ENCODE measurements at regions not wholly inside any gene's neighbourhood (a gene's known extent, or its start where the extent isn't known, plus 50 kb on each side); places are given as distances from the start of the nearest gene placed in this dataset.
"Not testable (repeated sequence)": the region's sequence is repeated elsewhere in the genome, so short reads cannot be mapped to it uniquely, and the experiment has no call there.

GRCh38 chr1:224791362-224791941 is 138.0 kb upstream of the DNAH14 start:
- no peak for DNase-seq (ENCODE audit: low spot score)

GRCh38 chr1:224795591-224795990 is 133.9 kb upstream of the DNAH14 start:
- DNase-seq (ENCODE audit: low spot score), result no peak

GRCh38 chr1:224799083-224799482 is 130.4 kb upstream of the DNAH14 start:
- no peak for DNase-seq (ENCODE audit: low spot score)

DNA sequence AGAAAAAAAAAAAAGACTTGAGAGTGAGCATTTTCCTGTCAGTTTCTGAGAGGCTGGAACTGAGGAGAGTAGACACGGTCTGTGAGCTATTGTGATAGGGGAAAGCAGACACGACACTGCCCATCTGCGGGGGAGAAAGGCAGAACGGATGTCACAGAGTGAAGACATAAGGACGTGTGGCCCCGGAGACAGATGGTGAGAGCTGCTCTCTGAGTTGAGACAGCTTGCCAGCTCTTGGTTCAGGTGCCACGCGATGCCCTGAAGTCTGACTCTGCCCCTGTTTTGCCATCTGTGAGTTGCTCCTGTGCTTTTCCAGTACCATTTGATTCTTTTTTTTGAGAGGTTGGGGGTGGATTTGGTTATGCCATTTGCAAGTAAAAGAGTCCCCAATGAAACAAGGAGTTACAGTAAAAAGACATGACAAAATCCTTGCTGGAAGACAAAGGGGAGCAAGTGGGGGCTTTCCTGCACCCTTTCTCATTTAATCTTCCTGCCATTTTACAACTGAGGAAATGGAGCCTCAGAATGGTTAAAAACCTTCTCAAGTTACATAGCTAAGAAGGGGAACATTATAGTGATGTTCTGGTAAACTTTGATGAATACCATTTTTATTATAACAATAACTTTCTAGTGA is 128.9 kb upstream of the DNAH14 start:
- no peak for DNase-seq (ENCODE audit: low spot score)

DNA sequence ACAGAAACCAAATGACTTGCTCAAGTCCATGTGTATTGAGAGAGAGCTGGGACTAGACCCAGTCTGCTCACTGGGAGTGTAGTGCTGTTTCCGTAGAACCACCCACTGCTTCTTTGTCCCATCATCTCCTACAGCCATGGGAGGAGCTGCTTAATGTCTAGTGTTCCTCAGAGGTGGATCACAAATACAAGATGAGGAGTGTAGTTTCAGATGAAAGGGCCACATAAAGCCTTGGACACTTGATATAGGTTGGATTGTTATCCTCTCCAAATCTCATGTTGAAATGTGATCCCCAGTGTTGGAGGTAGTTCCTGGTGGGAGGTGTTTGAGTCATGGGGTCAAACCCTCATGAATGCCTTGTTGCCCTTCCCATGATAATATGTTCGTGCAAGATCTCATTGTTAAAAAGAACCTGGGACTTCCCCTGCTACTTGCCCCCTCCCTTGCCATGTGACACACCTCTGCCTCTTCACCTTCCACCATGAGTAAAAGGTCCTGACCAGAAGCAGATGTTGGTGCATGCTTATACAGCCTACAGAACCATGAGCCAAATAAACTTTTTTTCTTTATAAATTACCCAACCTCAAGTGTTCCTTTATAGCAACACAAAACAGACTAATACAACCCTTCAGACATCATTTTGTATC is 127.5 kb upstream of the DNAH14 start:
- no peak for DNase-seq (ENCODE audit: low spot score)

DNA sequence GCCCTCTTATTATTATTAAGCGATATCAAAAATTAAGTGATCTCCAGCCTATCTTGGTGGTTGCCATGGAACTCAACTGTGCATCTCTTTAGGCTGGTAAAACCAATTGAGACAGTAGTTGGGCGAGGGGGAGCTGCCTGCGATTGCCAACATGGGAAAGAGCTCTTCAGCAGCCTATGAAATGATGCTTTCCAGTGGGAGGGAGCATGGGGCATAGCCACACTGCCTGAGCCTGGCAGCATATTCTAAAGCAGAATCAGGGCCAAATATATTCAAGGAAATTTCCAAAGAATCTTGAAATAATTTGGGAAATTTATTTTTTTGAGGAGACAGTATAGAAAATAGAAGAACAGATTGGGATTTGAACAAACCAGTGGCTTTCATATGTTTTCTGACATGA is 126.9 kb upstream of the DNAH14 start:
- no peak for DNase-seq (ENCODE audit: low spot score)

DNA sequence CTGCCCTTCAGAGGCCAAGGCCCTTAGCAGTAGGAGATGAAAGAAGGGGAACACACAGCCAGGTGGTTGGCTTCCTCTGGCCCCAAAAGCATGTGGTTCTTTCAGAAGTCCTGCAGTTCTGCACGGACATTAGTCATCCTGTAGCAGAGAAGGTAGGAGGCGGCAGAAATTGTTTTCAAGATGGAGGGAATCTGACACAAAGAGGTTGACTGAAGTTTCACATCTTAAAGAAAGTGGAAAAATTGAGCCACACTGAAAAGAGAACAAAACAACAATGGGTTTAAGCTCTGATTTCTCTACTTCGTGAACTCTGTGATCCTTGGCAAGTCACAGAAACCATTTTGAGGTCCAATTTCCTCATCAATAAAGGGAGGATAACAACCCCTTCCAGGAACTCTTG is 125.3 kb upstream of the DNAH14 start:
- no peak for DNase-seq (ENCODE audit: low spot score)

DNA sequence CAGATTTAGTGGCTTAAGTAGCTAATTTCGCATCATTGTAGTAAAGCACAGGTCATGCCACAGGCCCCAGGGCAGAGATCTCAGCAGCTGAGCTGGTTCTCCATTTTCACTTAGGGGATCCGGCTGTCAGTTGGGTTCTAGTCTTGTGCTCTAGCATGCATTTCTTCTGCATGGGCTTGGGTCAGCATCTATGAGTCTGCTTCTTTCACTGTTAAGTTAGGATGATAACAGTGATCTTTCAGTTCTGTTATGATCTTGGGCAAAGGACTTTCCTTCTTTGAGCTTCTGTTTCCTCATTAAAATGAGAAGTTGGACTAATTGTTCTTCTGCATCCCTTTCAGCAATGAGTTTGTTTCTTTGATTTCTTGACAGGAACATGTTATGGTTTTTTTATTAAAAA is 123.6 kb upstream of the DNAH14 start:
- no peak for DNase-seq (ENCODE audit: low spot score)

DNA sequence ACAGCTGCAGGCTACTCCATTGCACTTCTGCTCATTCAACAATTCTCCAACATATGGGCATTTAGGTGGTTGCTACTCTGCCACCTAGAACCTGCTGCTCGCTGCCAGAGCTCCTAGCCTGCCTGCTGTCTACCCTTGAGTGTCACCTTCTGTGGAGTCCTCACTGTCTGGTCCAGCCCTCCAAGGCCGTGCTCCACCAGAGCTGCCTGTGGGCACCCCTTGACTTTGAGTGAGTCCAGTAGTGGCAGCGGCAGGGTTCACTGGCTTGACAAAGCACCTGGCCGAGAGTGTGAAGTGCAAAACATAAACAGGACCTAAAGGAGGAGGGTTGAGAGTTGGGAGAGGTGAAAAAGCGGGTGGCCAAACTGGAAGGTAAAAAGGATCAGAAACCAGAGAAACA is 120.3 kb upstream of the DNAH14 start:
- no peak for DNase-seq (ENCODE audit: low spot score)

DNA sequence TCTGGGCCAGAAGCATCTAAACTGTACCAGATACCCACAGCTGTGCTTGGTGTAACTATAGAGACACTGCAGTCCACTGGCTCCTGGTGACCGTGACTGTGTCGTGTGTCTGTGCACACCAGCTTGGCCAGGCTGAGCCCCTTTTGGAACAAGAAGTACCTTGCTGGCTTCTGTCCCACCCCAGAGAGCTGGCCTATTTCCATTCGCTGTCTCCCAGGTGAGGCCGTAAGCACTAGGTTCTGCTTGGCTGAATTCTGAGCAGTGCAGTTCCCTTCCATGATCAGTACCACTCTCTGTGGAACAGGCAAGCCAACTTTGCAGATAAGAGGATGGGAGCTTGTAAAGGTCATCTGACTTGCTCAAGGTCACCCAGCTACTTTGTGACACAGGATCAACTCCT is 119.9 kb upstream of the DNAH14 start:
- no peak for DNase-seq (ENCODE audit: low spot score)

DNA sequence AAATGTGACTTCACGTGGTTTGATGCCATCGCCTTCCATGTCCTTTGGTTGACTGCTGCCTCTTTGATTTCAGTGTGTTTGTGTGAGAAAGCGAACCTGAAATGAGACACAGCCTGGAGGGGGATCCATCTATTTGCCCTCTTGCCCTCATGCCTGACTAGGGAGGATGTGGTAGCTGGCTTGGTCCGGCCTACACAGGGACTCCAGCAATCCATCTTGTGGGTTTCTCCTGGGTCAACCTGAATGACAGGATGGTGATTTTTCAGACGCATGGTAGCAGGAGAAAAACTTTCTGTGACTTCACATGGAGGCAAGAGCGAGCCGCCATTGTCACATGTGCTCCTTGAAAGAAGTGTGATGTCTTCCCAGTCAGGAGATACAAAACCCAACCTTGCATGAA is 117.9 kb upstream of the DNAH14 start:
- no peak for DNase-seq (ENCODE audit: low spot score)

- no peak for DNase-seq (ENCODE audit: low spot score)
Observed at GRCh38 chr1:224815647-224816046, 113.8 kb upstream of the DNAH14 start.

DNA sequence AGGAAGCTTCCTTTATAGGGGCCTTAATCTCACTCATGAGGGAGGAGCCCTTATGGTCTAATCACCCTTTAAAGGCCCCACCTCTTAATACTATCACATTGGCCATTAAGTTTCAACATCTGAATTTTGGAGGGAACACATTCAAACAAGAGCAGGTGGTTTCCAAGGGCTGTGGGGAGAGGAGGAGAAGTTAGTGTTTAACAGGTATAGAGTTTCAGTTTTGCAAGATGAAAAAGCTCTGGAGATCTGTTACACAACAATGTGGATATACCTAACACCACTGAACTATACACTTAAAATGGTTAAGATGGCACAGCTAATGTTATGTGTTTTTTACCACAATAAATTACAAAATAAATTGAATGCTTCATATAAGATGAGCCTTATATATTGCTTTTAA is 113.4 kb upstream of the DNAH14 start:
- no peak for DNase-seq (ENCODE audit: low spot score)

GRCh38 chr1:224817382-224817781 is 112.1 kb upstream of the DNAH14 start:
- no peak for DNase-seq (ENCODE audit: low spot score)

DNA sequence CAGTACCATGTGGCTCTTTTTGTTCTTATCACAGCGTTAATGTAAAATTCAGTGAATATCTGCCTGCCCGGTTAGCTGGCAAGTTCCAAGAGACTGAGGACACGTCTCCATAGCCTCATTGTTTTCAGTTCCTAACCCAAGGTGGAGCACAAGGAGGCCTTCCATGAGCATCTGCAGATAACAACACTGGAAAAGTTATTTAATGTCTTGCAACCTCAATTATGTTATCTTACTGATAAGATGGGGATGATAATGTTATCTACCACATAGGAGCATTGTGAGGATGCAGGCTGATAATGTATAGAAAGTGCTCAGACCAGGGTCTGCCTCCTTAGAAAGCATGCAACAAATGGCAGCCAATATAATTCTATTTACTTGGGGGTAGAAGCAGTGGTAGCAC is 109.6 kb upstream of the DNAH14 start:
- no peak for DNase-seq (ENCODE audit: low spot score)

- no peak for DNase-seq (ENCODE audit: low spot score)
Observed at GRCh38 chr1:224820341-224820740, 109.1 kb upstream of the DNAH14 start.

GRCh38 chr1:224821751-224822150 is 107.7 kb upstream of the DNAH14 start:
- not testable (repeated sequence) for DNase-seq (ENCODE audit: low spot score)

DNA sequence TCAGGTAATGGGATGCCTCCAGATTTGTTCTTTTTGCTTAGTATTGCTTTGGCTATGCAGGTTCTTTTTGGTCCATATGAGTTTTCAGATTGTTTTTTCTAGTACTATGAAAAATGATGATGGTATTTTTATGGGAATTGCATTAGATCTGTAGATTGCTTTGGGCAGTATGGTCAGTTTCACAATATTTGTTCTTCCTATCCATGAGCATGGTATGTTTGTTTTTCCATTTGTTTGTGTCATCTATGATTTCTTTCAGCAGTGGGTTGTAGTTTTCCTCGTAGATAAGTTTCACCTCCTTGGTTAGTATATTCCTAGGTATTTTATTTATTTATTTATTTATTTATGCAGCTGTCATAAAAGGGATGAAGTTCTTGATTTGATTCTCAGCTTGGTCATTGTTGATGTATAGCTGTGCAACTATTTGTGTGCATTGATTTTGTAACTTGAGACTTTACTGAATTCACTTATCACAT is 103.9 kb upstream of the DNAH14 start:
- DNase-seq (ENCODE audit: low spot score), result no peak

- DNase-seq (ENCODE audit: low spot score), result no peak
Observed at GRCh38 chr1:224828691-224829090, 100.8 kb upstream of the DNAH14 start.

DNA sequence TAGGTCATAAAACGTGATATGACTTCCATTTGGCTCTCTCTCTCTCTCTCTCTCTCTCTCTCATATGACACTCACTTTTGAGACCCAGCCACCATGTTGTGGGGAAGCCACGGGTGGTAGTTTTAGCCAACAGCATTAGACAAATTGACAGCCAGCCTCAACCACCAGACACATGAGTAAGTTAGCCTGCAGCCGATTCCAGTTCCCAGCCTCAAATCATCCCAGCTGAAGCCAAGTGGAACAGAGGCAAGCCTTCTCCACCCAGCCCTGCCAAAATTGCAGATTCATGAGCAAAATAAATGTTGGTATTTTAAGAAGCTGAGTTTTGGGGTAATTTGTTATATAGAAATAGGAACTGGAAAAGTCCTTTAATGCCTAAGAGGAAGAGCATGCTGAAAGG is 98.0 kb upstream of the DNAH14 start:
- no peak for DNase-seq (ENCODE audit: low spot score)

GRCh38 chr1:224839648-224840300 is 89.7 kb upstream of the DNAH14 start:
- DNase-seq (ENCODE audit: low spot score), result not testable (repeated sequence)

GRCh38 chr1:224841803-224842202 is 87.7 kb upstream of the DNAH14 start:
- not testable (repeated sequence) for DNase-seq (ENCODE audit: low spot score)
